GM19035 (cell line): ENCODE measurements at regions not wholly inside any gene's neighbourhood (a gene's known extent, or its start where the extent isn't known, plus 50 kb on each side); places are given as distances from the start of the nearest gene placed in this dataset.
"Not testable (repeated sequence)": the region's sequence is repeated elsewhere in the genome, so short reads cannot be mapped to it uniquely, and the experiment has no call there.

Experiments used
- ATAC-seq: cut with Tn5 transposase; IDR thresholded peaks from one replicate; pipeline ENCODE4 v1.9.1; 2021; ENCODE audit not compliant: unreplicated experiment

GRCh38 chr5:85648495-85648894, 969.2 kb upstream of the COX7C start:
- no peak for ATAC-seq

- ATAC-seq, result no peak
These were observed 966.0 kb upstream of the COX7C start for GRCh38 chr5:85651731-85652130.

DNA sequence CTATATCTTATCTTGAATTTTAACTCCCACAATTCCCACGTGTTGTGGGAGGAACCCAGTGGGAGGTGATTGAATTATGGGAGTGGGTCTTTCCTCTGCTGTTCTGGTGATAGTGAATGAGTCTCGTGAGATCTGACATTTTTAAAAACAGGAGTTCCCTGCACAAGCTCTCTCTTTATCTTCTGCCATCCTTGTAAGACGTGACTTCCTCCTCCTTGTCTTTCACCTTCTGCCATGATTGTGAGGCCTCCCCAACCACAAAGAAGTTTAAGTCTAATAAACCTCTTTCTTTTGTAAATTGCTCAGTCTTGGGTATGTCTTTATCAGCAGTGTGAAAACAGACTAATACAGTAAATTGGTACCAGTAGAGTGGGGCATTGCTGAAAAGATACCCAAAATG, 963.6 kb upstream of the COX7C start:
- ATAC-seq, result not testable (repeated sequence)

DNA sequence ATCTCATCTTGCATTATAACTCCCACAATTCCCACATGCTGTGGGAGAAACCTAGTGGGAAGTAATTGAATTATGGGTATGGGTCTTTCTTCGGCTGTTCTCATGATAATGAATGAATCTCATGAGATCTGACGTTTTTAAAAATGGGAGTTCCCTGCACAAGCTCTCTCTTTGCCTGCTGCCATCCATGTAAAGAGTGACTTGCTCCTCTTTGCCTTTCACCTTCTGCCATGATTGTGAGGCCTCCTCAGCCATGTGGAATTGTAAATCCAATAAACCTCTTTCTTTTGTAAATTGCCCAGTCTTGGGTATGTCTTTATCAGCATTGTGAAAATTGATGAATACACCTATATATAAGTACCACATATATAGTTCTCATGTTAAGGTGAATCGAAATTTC, 961.7 kb upstream of the COX7C start:
- no peak for ATAC-seq

DNA sequence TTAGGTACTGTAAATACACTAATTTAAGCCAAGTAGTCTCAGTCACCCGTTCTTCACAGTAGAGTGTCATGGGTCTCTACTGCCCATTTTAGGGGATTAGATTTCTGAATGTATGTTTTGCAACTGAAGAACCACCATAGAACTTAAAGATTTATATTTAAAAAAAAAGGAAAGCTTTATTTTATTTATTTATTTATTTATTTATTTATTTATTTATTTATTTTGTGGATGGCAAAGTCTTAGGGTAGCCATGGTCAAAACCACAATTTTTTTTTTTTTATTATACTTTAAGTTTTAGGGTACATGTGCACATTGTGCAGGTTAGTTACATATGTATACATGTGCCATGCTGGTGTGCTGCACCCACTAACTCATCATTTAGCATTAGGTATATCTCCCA, 960.4 kb upstream of the COX7C start:
- ATAC-seq, result not testable (repeated sequence)

DNA sequence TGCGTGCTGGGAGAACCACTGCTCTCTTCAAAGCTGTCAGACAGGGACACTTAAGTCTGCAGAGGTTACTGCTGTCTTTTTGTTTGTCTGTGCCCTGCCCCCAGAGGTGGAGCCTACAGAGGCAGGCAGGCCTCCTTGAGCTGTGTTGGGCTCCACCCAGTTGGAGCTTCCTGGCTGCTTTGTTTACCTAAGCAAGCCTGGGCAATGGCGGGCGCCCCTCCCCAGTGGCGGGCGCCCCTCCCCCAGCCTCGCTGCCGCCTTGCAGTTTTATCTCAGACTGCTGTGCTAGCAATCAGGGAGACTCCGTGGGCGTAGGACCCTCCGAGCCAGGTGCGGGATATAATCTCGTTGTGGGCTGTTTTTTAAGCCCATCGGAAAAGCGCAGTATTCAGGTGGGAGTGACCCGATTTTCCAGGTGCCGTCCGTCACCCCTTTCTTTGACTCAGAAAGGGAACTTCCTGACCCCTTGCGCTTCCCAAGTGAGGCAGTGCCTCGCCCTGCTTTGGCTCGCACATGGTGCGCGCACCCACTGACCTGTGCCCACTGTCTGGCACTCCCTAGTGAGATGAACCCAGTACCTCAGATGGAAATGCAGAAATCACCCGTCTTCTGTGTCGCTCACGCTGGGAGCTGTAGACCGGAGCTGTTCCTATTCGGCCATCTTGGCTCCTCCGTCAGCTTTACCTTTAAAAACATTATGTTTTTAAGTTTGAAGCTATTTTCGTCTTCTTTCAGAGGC, 954.6 kb upstream of the COX7C start:
- ATAC-seq, result not testable (repeated sequence)

- no peak for ATAC-seq
These were observed 954.1 kb upstream of the COX7C start for GRCh38 chr5:85663708-85664031.

DNA sequence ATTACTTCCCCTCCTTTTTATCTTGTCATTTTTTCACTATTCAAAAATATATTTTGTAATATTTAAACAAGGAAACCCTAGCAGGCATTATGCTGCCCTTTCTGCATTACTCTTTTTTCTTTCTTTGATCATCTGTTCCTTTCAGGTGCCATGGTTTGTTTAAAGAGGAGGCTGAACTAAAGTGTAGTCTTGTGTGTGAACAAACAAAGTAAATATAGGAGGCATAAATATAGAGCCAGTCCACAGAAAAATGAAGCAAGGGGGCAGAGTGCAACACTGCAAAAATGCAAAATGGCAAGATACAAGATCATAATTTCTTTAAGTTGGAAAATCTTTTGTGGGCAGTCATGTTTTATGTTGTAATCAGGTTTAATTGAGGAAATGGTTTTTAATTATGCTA, 947.3 kb upstream of the COX7C start:
- no peak for ATAC-seq

DNA sequence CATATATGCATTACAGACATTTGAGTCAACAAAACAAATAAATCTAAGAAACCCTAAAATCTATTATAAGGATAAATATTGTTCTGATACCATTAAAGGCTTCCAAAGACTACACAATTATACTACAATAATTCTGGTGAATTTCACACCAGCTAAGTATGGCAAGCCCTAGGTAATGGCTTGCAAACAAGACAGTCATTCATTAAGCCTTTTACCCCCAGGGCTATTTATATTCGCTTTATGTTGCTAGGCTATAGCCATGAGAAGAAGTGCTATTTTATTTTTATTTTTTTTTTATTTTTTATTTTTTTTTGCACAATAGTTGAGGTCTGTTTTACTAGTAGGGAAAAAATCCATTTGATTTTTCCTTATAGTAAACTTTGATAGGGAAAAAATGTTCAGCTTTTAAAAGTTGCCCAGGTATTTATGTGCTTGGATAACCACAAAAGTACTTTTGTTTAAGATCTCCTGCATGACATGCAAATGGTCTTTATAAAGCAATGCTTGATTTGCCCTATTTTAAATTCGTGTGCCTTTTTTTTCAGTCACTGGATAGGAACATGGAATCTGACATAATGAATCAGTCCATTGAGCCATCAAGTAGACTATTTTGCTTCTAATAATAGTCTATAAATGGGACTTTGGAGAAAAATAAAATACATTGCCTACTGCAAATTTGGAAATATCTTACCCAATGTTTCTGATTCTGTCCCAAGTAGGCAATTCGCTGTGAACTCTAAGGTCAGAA, 946.3 kb upstream of the COX7C start:
- no peak for ATAC-seq

GRCh38 chr5:85681871-85682270, 935.9 kb upstream of the COX7C start:
- ATAC-seq, result no peak

DNA sequence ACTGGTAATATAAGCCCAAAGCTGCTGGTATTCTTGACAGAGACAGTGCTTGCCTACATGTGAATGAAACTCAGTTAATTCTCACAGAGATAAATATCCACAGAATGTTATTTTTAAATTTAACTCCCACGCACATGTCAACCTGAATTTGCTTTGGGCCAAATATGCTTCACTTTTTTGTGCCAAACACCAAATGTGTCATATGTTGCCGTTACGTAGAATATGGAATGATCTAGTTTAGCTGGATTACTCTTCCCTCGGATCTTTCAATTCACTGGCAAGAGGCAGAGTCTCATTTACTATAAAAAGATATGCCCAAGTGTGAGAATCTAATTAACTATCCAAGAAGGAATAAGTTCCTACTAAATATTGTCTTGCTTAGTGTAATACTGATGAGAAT, 933.4 kb upstream of the COX7C start:
- ATAC-seq, result no peak

GRCh38 chr5:85703296-85703695, 914.4 kb upstream of the COX7C start:
- ATAC-seq, result no peak

DNA sequence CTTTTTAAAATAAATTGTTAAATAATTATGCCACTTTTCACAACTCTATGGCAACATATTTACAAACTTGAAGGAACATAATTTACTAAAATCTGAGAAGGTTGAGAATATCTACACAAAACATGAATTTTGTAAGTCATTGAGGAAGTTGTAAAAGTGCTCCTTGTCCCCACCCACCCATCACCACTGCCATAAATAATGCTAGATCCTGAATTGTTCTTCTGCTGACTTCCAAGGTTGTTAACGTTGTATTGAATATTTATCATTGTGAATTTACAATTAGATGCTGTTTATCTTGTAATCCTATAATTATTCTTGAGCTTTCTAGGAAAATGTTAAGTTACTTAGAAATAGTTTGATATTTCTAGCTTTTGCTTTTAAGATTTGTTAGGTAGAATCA, 908.0 kb upstream of the COX7C start:
- no peak for ATAC-seq

GRCh38 chr5:85716344-85717202, 901.2 kb upstream of the COX7C start:
- no peak for ATAC-seq

DNA sequence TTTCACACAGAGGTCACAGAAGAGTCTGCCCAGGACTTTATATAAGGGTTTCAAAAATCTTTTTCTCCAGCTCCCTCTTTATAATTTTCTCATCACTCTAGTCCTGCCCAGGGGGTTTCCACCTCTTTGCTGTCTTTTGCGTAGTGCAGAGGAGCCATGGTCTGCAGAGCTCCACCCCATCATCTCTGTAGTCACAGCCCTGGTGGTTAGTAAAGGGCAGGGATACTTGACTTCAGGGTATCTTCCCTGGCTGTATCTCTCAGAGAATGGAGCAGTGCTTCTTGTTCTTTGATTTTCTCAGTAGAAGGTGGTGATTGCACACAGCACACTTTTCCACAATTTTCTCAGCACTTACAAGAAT, 900.6 kb upstream of the COX7C start:
- ATAC-seq, result no peak

DNA sequence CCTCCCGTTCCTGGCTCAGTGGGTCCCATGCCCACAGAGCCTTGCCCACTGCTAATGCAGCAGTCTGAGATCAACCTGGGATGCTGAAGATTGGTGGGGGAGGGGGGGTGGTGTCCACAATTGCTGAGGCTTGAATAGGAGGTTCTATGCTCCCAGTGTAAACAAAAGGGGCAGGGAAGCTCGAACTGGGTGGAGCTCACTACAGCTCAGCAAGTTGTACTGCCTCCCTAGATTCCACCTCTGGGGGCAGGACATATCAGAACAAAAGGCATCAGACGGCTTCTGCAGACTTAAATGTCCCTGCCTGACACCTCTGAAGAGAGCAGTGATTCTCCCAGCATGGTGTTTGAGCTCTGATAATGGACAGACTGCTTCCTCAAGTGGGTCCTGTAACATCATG, 885.6 kb upstream of the COX7C start:
- no peak for ATAC-seq

GRCh38 chr5:85741972-85742371, 875.8 kb upstream of the COX7C start:
- no peak for ATAC-seq

DNA sequence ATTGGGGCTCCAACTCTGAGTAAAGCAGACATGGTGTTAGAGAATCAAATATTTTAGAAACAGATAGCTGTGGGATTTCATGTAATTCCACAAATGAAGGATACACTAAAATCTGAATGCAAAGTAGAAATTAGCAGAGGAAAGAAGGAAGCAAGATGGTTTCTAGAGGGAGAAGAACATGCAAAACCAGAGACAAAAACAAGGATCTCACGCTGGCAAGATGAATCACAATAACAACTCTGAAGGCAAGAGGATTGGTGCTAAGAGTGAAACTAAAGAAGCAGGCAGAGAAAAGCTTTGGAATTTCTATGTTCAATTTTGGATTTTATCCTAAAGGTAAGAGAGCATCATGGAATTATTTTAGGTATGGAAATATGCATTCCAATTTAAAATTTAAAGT, 857.2 kb upstream of the COX7C start:
- ATAC-seq, result no peak

- ATAC-seq, result no peak
These were observed 848.4 kb upstream of the COX7C start for GRCh38 chr5:85769347-85769746.

DNA sequence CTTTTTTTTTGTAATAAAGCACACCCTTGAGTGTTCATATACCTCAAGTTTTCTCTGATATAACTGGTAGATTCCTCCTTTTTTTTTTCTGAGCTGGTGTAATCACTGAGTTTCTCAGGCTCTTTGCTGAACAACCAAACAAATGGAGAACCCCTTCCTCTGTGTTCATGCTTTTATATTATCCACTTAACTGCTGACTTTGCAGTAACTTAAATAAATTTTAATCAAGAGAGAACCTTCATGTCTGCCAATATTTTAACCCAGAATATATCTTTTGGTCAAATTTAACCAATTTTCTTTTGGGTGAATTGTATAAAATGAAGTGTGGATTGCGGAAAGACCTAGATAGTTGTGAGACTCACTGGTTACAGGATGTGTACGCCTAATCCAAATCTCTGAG, 833.0 kb upstream of the COX7C start:
- no peak for ATAC-seq

- ATAC-seq, result no peak
These were observed 804.6 kb upstream of the COX7C start for GRCh38 chr5:85813146-85813545.

- no peak for ATAC-seq
These were observed 803.1 kb upstream of the COX7C start for GRCh38 chr5:85814596-85814995.
